K562 (cell line): ENCODE measurements at regions not wholly inside any gene's neighbourhood (a gene's known extent, or its start where the extent isn't known, plus 50 kb on each side); places are given as distances from the start of the nearest gene placed in this dataset.

Experiments
- ATAC-seq: fragments of 200-7000 bp; cut with Tn5 transposase; 3 replicates; pipeline ENCODE4 v1.9.1; 2020; ENCODE audit warnings: moderate library complexity
- BruUV-seq: library from RNA; stranded (reverse); fragments of 400-500 nt; replicated peaks from 2 replicates; lab custom pipeline; 2021; lab: Mats Ljungman, UMichigan
- CTCF ChIA-PET: fragments of 300-600 bp; formaldehyde crosslinking; extraction: SDS; loops from one replicate; lab custom pipeline; 2021; ENCODE audit warnings: low intra/inter-chr PET ratio; lab: Yijun Ruan, JAX
- POLR2A ChIA-PET: fragments of 300-600, 350-650 bp; sonication (Branson Sonifier 250); formaldehyde crosslinking; extraction: SDS; loops from one replicate; lab custom pipeline; 2021; ENCODE audit warnings: antibody characterized with exemption, inconsistent platforms; lab: Yijun Ruan, JAX
- DNase-seq, 4 experiments: peaks; one replicate each; pipeline versions ENCODE4 v3.0.0 to v3.0.0-alpha.2; 2011 to 2018; ENCODE audit warnings: low spot score in 3 of 4, mixed read lengths in 3 of 4; ENCODE audit errors: extremely low read depth in 1 of 4
- FAIRE-seq: peaks from 2 replicates; lab custom pipeline; 2011; peaks lifted over from hg19 to GRCh38; lab: Jason Lieb, UNC
- H2AFZ ChIP-seq: 2 replicates; pipeline ENCODE4 v1.6.0; 2011; ENCODE audit warnings: low read depth, low read length, control low read depth, inconsistent platforms
- H3K27ac ChIP-seq: fragments of 200-600 bp; 3 replicates; pipeline ENCODE4 v1.8.0; 2011; ENCODE audit warnings: low read depth, mild to moderate bottlenecking, control low read depth, inconsistent platforms, low read length, moderate library complexity, mixed read lengths; ENCODE audit errors: extremely low read depth
- H3K27me3 ChIP-seq, 2 experiments: fragments of 300-600 bp in 1 of 2; 2 replicates in 1 of 2; 3 replicates in 1 of 2; pipeline versions ENCODE4 v1.6.0 to v1.8.0; 2011; ENCODE audit warnings: inconsistent platforms in 2 of 2, low read length in 2 of 2, mild to moderate bottlenecking in 1 of 2, mixed read lengths in 1 of 2, moderate library complexity in 1 of 2; ENCODE audit not compliant: control insufficient read depth in 2 of 2, insufficient read depth in 2 of 2
- H3K36me3 ChIP-seq: fragments of 300-600 bp; 3 replicates; pipeline ENCODE4 v1.8.0; 2011; ENCODE audit warnings: mild to moderate bottlenecking, low read length, inconsistent platforms; ENCODE audit not compliant: control insufficient read depth, insufficient read depth
- H3K4me1 ChIP-seq, 2 experiments: fragments of 200-600 bp in 1 of 2; replicated peaks in 1 of 2; 2 replicates in 1 of 2; 3 replicates in 1 of 2; pipeline versions ENCODE4 v1.5.1 to v1.8.0; 2011; ENCODE audit warnings: inconsistent platforms in 2 of 2, low read length in 2 of 2, mild to moderate bottlenecking in 1 of 2, mixed read lengths in 1 of 2, moderate library complexity in 1 of 2; ENCODE audit not compliant: control insufficient read depth in 2 of 2, insufficient read depth in 2 of 2
- H3K4me2 ChIP-seq: 2 replicates; pipeline ENCODE4 v1.6.1; 2011; ENCODE audit warnings: low read length, control low read depth, inconsistent platforms, mixed read lengths; ENCODE audit not compliant: insufficient read depth
- H3K4me3 ChIP-seq: fragments of 200-600 bp; sonication (generic), shearing (Covaris generic); 2 replicates; pipeline ENCODE4 v1.5.1; 2016; ENCODE audit warnings: control low read depth, inconsistent platforms
- H3K79me2 ChIP-seq: fragments of 200-600 bp; 3 replicates; pipeline ENCODE4 v1.8.0; 2011; ENCODE audit warnings: low read length, inconsistent platforms; ENCODE audit not compliant: control insufficient read depth, insufficient read depth
- H3K9ac ChIP-seq, 2 experiments: 2 replicates each; pipeline versions ENCODE4 v1.6.0 to v1.6.1; 2011; ENCODE audit warnings: low read depth in 2 of 2, low read length in 2 of 2, control low read depth in 1 of 2, inconsistent platforms in 1 of 2, mild to moderate bottlenecking in 1 of 2, mixed read lengths in 1 of 2; ENCODE audit not compliant: insufficient read depth in 1 of 2
- H3K9me1 ChIP-seq: one replicate; pipeline ENCODE4 v1.6.0; 2011; ENCODE audit warnings: inconsistent platforms, mild to moderate bottlenecking, low read length, moderate library complexity; ENCODE audit not compliant: control insufficient read depth, insufficient read depth
- H3K9me3 ChIP-seq: replicated peaks from 2 replicates; pipeline ENCODE4 v1.5.1; 2011; ENCODE audit warnings: low read depth, low read length, inconsistent platforms; ENCODE audit not compliant: control insufficient read depth, insufficient read depth
- H4K20me1 ChIP-seq: replicated peaks from 2 replicates; pipeline ENCODE4 v1.6.1; 2011; ENCODE audit warnings: low read length, inconsistent platforms, mixed read lengths; ENCODE audit not compliant: control insufficient read depth, insufficient read depth
- BRD9 ChIP-seq: fragments of 450-650 bp; IDR thresholded peaks from 2 replicates; pipeline ENCODE4 v1.6.1; 2018; ENCODE audit warnings: low read depth; ENCODE audit not compliant: partially characterized antibody
- CHD2 ChIP-seq: IDR thresholded peaks from 2 replicates; pipeline ENCODE4 v1.6.1; 2011; ENCODE audit warnings: low read depth, low read length
- DLX4 ChIP-seq: fragments of 250-450 bp; sonication (Bioruptor Pico); IDR thresholded peaks from 2 replicates; pipeline ENCODE4 v1.6.1; 2021; ENCODE audit warnings: mild to moderate bottlenecking
- EZH2 ChIP-seq: IDR thresholded peaks from 2 replicates; pipeline ENCODE4 v1.6.1; 2012; ENCODE audit warnings: low read depth, mild to moderate bottlenecking, inconsistent platforms, low read length, borderline replicate concordance
- HDAC8 ChIP-seq: fragments of 450-650 bp; IDR thresholded peaks from 2 replicates; pipeline ENCODE4 v1.6.1; 2016; ENCODE audit warnings: mild to moderate bottlenecking, missing genetic modification characterization, moderate library complexity, missing compliant biosample characterization
- MCM2 ChIP-seq: fragments of 450-650 bp; IDR thresholded peaks from 2 replicates; pipeline ENCODE4 v1.6.1; 2017; ENCODE audit warnings: low read depth, mild to moderate bottlenecking
- NBN ChIP-seq: fragments of 450-650 bp; IDR thresholded peaks from 2 replicates; pipeline ENCODE4 v1.6.1; 2016; ENCODE audit warnings: low read depth, mild to moderate bottlenecking
- NFIX ChIP-seq: fragments of 250-450 bp; sonication (Bioruptor Pico); IDR thresholded peaks from 2 replicates; pipeline ENCODE4 v1.4.0; 2020; ENCODE audit warnings: low read depth, mild to moderate bottlenecking, moderate library complexity
- POLR2AphosphoS2 ChIP-seq: IDR thresholded peaks from 2 replicates; pipeline ENCODE4 v1.6.1; 2012; ENCODE audit warnings: low read length, improper control_type of control experiment
- RBFOX2 ChIP-seq: fragments of 200-400 bp; formaldehyde crosslinking; IDR thresholded peaks from 2 replicates; pipeline ENCODE4 v1.6.1; 2017; ENCODE audit warnings: low read depth, mild to moderate bottlenecking, low read length, moderate library complexity
- RHOXF2B ChIP-seq: fragments of 250-450 bp; sonication (Bioruptor Pico); conservative IDR thresholded peaks from 2 replicates; pipeline ENCODE4 v1.5.1; 2021
- ZKSCAN8 ChIP-seq: fragments of 200-800 bp; sonication (Bioruptor generic); IDR thresholded peaks from 2 replicates; pipeline ENCODE4 v1.6.1; 2016; ENCODE audit warnings: missing genetic modification characterization, missing compliant biosample characterization
- ZNF146 ChIP-seq: IDR thresholded peaks from one replicate; pipeline ENCODE4 v1.6.1; 2018; ENCODE audit warnings: missing compliant biosample characterization; ENCODE audit not compliant: unreplicated experiment
- ZNF445 ChIP-seq: fragments of 250-450 bp; sonication (Bioruptor Pico); IDR thresholded peaks from 2 replicates; pipeline ENCODE4 v1.4.0; 2020; ENCODE audit warnings: low read depth, mild to moderate bottlenecking, moderate library complexity
- WGBS: fragments of 100-300 bp; shearing (Covaris generic); methylation state at CpG from one replicate; pipeline ENCODE4 v1.1.6; 2016; ENCODE audit warnings: low coverage, mixed read lengths; ENCODE audit not compliant: insufficient coverage; ENCODE audit errors: missing lambda C conversion rate; 5-methylcytosine and 5-hydroxymethylcytosine counted together
- in situ Hi-C: fragments of 300-500 bp; cut with MboI; formaldehyde crosslinking; loops from 4 replicates; pipeline ENCODE4 v1.15.0; 2018; ENCODE audit warnings: inconsistent platforms, mixed read lengths
- intact Hi-C: fragments of 100-400 bp; cut with micrococcal nuclease; formaldehyde crosslinking; loops from 2 replicates; pipeline ENCODE4 v1.14.2; 2022
- TF ChIP-seq, protein P1 (sequence below): fragments of 250-450 bp; sonication (Bioruptor Pico); IDR thresholded peaks from 2 replicates; pipeline ENCODE4 v1.9.0; 2021; ENCODE audit warnings: mild to moderate bottlenecking, inconsistent platforms
- TF ChIP-seq, protein P2 (sequence below): sonication (generic); formaldehyde crosslinking; IDR thresholded peaks from 2 replicates; pipeline ENCODE4 v1.8.0; 2023; ENCODE audit warnings: missing genetic modification reagents, mild to moderate bottlenecking, borderline replicate concordance

GRCh38 chr4:180101348-180102083 is 2141.7 kb upstream of the TENM3 start:
- in situ Hi-C loops (no loop called here), intact Hi-C loops (no loop called here)
- no peaks in the 10 kb centered on the region for H3K79me2 ChIP-seq
- no peak overlapping the region for H3K4me3 ChIP-seq
- FAIRE-seq (no peak), ATAC-seq (no peak), DNase-seq (no peak)
- H2AFZ ChIP-seq, result no peak overlapping the region
- no peak overlapping the region for H3K9ac ChIP-seq
- H3K36me3 ChIP-seq, result no peaks in the 10 kb centered on the region
- under 1% methylated on average over 24 of the region's 28 CpGs for WGBS
- BruUV-seq, result no TSS peak
- ChIA-PET CTCF (no interaction called here), POLR2A (no interaction called here)
- H3K4me2 ChIP-seq, result no peak overlapping the region
- no peak overlapping the region for H3K27ac ChIP-seq
- H3K9me1 ChIP-seq, result no peaks in the 10 kb centered on the region
- H3K27me3 ChIP-seq, result no peaks in the 10 kb centered on the region
- H4K20me1 ChIP-seq, result no peaks in the 10 kb centered on the region
- H3K4me1 ChIP-seq, result no peaks in the 10 kb centered on the region
- no peaks in the 10 kb centered on the region for H3K9me3 ChIP-seq
- no peak for TF ChIP-seq RHOXF2B (CRISPR knock-in tag)
- TF ChIP-seq, protein P1, sequence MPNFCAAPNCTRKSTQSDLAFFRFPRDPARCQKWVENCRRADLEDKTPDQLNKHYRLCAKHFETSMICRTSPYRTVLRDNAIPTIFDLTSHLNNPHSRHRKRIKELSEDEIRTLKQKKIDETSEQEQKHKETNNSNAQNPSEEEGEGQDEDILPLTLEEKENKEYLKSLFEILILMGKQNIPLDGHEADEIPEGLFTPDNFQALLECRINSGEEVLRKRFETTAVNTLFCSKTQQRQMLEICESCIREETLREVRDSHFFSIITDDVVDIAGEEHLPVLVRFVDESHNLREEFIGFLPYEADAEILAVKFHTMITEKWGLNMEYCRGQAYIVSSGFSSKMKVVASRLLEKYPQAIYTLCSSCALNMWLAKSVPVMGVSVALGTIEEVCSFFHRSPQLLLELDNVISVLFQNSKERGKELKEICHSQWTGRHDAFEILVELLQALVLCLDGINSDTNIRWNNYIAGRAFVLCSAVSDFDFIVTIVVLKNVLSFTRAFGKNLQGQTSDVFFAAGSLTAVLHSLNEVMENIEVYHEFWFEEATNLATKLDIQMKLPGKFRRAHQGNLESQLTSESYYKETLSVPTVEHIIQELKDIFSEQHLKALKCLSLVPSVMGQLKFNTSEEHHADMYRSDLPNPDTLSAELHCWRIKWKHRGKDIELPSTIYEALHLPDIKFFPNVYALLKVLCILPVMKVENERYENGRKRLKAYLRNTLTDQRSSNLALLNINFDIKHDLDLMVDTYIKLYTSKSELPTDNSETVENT (CRISPR knock-in tag), result no peak
- TF ChIP-seq MCM2, result no peak
- no peak for TF ChIP-seq RBFOX2
- TF ChIP-seq NBN, result no peak
- no peak for TF ChIP-seq DLX4
- no peak for TF ChIP-seq HDAC8 (tag)
- TF ChIP-seq, protein P2, sequence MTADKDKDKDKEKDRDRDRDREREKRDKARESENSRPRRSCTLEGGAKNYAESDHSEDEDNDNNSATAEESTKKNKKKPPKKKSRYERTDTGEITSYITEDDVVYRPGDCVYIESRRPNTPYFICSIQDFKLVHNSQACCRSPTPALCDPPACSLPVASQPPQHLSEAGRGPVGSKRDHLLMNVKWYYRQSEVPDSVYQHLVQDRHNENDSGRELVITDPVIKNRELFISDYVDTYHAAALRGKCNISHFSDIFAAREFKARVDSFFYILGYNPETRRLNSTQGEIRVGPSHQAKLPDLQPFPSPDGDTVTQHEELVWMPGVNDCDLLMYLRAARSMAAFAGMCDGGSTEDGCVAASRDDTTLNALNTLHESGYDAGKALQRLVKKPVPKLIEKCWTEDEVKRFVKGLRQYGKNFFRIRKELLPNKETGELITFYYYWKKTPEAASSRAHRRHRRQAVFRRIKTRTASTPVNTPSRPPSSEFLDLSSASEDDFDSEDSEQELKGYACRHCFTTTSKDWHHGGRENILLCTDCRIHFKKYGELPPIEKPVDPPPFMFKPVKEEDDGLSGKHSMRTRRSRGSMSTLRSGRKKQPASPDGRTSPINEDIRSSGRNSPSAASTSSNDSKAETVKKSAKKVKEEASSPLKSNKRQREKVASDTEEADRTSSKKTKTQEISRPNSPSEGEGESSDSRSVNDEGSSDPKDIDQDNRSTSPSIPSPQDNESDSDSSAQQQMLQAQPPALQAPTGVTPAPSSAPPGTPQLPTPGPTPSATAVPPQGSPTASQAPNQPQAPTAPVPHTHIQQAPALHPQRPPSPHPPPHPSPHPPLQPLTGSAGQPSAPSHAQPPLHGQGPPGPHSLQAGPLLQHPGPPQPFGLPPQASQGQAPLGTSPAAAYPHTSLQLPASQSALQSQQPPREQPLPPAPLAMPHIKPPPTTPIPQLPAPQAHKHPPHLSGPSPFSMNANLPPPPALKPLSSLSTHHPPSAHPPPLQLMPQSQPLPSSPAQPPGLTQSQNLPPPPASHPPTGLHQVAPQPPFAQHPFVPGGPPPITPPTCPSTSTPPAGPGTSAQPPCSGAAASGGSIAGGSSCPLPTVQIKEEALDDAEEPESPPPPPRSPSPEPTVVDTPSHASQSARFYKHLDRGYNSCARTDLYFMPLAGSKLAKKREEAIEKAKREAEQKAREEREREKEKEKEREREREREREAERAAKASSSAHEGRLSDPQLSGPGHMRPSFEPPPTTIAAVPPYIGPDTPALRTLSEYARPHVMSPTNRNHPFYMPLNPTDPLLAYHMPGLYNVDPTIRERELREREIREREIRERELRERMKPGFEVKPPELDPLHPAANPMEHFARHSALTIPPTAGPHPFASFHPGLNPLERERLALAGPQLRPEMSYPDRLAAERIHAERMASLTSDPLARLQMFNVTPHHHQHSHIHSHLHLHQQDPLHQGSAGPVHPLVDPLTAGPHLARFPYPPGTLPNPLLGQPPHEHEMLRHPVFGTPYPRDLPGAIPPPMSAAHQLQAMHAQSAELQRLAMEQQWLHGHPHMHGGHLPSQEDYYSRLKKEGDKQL, result no peak
- TF ChIP-seq ZKSCAN8 (CRISPR knock-in tag), result no peak
- no peak for TF ChIP-seq NFIX (CRISPR knock-in tag)
- no peak for TF ChIP-seq ZNF445 (CRISPR knock-in tag)
- no peak for TF ChIP-seq EZH2
- TF ChIP-seq BRD9, result no peak
- no peak for TF ChIP-seq CHD2
- no peak for TF ChIP-seq POLR2AphosphoS2
- no peak for TF ChIP-seq ZNF146 (CRISPR knock-in tag)
